Mesothelial cell of epicardium (in vitro differentiated cells): ENCODE measurements at regions not wholly inside any gene's neighbourhood (a gene's known extent, or its start where the extent isn't known, plus 50 kb on each side); places are given as distances from the start of the nearest gene placed in this dataset.

Experiments
- DNase-seq, 2 experiments: peaks; one replicate each; pipeline ENCODE4 v3.0.0; 2021; ENCODE audit warnings: low spot score in 2 of 2; ENCODE audit not compliant: unreplicated experiment in 2 of 2
- H3K27ac Mint-ChIP-seq: 2 replicates; pipeline ENCODE4 v1.8.0; 2021; ENCODE audit warnings: mixed read lengths
- H3K27me3 Mint-ChIP-seq: 2 replicates; pipeline ENCODE4 v1.8.0; 2021; ENCODE audit warnings: low read depth, mixed read lengths
- H3K36me3 Mint-ChIP-seq: 2 replicates; pipeline ENCODE4 v1.8.0; 2021; ENCODE audit warnings: mixed read lengths
- H3K4me1 Mint-ChIP-seq: 2 replicates; pipeline ENCODE4 v1.8.0; 2021; ENCODE audit warnings: mixed read lengths
- H3K4me3 Mint-ChIP-seq: 2 replicates; pipeline ENCODE4 v1.8.0; 2021; ENCODE audit warnings: mild to moderate bottlenecking, moderate library complexity, mixed read lengths
- H3K9me3 Mint-ChIP-seq: 2 replicates; pipeline ENCODE4 v1.8.0; 2021; ENCODE audit warnings: mixed read lengths
- TF ChIP-seq, protein P1 (sequence below): fragments of 200-600 bp; sonication (generic); IDR thresholded peaks from one replicate; pipeline ENCODE4 v1.5.0; 2021; ENCODE audit warnings: antibody characterized with exemption; ENCODE audit not compliant: unreplicated experiment

DNA sequence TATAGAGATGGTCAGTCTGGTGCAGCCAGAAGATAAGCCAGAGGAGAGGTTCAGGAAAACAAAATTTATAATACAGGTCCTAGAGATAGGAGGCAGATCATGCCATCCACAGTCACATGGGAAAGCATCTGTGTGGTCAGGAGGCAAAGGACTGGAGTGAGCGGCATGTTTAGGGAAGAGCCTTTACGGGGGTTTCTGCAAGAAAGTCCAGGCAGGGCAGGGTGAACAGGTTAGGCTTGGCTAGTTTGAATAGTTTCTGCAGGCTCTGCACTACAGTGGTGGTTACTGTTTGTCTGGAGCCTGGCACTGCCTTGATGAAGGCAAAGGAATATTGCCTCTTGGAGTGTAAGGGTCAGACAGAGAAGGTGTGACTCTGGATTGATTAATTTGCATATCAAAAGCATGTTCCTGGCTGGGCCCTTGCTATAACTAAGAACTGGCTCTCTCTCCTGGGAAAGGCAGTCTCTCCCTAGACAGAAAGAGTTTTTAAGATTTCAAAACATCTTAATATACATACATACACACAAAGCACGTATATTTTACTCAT lies 1034.7 kb upstream of the CHAC2 start:
- Mint-ChIP-seq H3K9me3 (peaks cover 12% of the 10 kb centered on the region), H3K27ac (no peak overlapping the region), H3K4me1 (no peaks in the 10 kb centered on the region), H3K4me3 (no peak overlapping the region), H3K27me3 (no peaks in the 10 kb centered on the region), H3K36me3 (no peaks in the 10 kb centered on the region)
- no peak for DNase-seq
- TF ChIP-seq, protein P1, sequence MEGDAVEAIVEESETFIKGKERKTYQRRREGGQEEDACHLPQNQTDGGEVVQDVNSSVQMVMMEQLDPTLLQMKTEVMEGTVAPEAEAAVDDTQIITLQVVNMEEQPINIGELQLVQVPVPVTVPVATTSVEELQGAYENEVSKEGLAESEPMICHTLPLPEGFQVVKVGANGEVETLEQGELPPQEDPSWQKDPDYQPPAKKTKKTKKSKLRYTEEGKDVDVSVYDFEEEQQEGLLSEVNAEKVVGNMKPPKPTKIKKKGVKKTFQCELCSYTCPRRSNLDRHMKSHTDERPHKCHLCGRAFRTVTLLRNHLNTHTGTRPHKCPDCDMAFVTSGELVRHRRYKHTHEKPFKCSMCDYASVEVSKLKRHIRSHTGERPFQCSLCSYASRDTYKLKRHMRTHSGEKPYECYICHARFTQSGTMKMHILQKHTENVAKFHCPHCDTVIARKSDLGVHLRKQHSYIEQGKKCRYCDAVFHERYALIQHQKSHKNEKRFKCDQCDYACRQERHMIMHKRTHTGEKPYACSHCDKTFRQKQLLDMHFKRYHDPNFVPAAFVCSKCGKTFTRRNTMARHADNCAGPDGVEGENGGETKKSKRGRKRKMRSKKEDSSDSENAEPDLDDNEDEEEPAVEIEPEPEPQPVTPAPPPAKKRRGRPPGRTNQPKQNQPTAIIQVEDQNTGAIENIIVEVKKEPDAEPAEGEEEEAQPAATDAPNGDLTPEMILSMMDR, result no peak

DNA sequence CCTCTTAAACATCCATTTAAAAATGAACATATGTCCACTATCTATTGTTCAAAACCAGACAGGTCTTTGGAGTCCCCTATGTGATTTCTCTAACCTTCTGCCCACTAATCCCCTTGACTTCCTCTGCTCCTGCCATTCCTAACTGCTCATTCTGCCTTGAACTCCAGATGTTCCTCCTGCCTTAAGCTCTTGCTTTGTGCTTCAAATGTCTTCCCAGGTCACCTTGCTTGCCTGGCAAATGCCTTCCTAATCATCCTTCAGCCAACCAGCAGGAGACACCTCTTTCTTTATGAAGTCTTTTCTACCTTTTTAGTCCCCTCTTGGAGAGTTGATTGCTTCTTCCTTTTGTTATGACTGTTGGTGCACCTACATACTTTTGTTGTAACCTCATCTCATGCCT lies 1043.0 kb upstream of the CHAC2 start:
- TF ChIP-seq, protein P1, result no peak

DNA sequence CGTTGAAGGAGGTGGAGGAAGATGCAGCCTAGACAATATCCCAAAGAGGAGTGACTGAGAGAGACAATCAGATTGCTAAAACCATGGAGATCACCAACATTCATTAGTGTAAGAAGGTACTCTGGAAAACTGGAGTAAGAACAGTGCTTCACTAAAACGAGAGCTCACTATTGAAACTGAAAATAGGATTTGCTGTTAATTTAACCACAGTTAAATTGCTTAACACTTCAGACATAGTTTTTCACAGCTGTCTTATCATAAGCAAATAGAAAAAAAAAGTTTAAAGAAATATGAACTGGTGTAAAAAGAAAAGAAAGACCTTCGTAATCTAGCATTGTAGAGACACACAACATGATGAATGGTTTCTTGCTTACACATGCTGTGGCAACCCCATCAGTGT lies 1049.8 kb upstream of the CHAC2 start:
- Mint-ChIP-seq H3K4me1 (no peaks in the 10 kb centered on the region), H3K27me3 (no peaks in the 10 kb centered on the region), H3K27ac (no peak overlapping the region), H3K4me3 (no peak overlapping the region), H3K9me3 (no peaks in the 10 kb centered on the region), H3K36me3 (no peaks in the 10 kb centered on the region)
- DNase-seq, result no peak
- TF ChIP-seq, protein P1, result no peak

More for the DNA sequence above, 1043.0 kb upstream of the CHAC2 start:
- no peaks in the 10 kb centered on the region for H3K36me3 Mint-ChIP-seq
- no peak overlapping the region for H3K4me3 Mint-ChIP-seq
- H3K27ac Mint-ChIP-seq, result no peak overlapping the region
- H3K4me1 Mint-ChIP-seq, result peaks cover 3% of the 10 kb centered on the region
- peaks cover 16% of the 10 kb centered on the region for H3K9me3 Mint-ChIP-seq
- DNase-seq, result no peak
- no peaks in the 10 kb centered on the region for H3K27me3 Mint-ChIP-seq

DNA sequence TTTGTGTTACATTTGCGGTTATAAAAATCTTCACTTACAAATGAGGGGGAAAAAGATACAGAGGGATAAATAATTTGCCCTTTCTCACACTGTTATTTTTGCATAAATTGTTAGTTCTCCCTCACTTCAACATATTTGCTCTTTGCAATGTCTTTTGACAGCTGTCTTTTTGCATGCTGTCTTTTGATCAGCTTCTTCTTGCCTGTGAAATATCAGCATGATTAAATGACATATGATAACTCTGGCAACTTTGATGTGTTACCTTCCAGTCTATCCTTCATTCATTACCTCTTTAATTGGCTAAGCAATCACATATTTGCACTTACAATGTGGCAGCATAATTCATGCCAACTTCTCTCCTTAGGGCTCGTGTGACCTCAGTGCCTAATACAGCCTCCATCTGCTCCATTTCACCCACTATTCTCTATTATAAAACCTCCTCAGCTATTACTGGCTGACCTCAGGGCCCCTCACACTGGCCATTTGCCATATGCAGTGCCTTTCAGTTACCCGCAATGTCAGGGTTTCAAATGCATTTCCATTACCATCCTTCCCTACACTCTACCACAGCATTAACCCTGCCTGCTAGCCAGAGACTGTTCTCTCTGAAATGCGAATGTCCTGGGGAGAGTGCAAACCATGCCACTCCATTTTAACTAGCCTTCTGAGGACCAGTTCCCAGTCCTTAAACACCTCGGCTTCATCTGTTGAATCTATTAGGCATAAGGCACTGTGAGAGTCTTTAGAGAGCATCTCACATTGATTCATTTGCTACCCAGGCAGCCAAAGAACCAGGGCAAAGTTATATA lies 1056.6 kb upstream of the CHAC2 start:
- Mint-ChIP-seq H3K4me1 (no peaks in the 10 kb centered on the region), H3K4me3 (no peak overlapping the region), H3K27me3 (no peaks in the 10 kb centered on the region), H3K36me3 (no peaks in the 10 kb centered on the region), H3K9me3 (no peaks in the 10 kb centered on the region), H3K27ac (no peak overlapping the region)
- TF ChIP-seq, protein P1, result no peak
- no peak for DNase-seq

DNA sequence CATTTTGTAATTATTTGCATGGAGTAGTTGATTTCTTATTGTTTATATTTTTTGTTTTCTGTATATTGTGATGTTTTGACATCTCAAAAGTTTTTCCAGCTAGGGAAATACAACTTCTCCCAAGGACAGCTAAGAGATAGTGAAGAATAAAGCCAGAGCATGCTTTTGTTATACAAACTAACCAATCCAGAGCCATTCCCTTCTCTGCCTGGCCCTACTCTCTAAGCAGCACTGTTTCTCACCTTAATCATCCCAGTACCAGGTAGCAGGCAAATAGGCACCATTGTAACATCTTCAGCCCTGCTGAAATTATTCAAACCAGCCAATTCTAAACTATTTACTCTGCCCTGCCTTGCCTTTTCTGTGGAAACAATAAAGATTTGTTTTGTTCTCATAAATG lies 1063.4 kb upstream of the CHAC2 start:
- Mint-ChIP-seq H3K27ac (no peak overlapping the region), H3K4me1 (no peaks in the 10 kb centered on the region), H3K9me3 (peaks cover 11% of the 10 kb centered on the region), H3K27me3 (no peaks in the 10 kb centered on the region), H3K4me3 (no peak overlapping the region), H3K36me3 (no peaks in the 10 kb centered on the region)
- DNase-seq, result no peak
- TF ChIP-seq, protein P1, result no peak
